GM12874 (cell line): ENCODE measurements at regions not wholly inside any gene's neighbourhood (a gene's known extent, or its start where the extent isn't known, plus 50 kb on each side); places are given as distances from the start of the nearest gene placed in this dataset.

ENCODE experiments used
- CTCF ChIP-seq: IDR thresholded peaks from 2 replicates; pipeline ENCODE4 v1.5.1; 2011; ENCODE audit warnings: low read depth, mild to moderate bottlenecking, control low read depth, low read length, moderate library complexity; ENCODE audit not compliant: insufficient read depth

GRCh38 chr10:44262551-44263251, 122.2 kb downstream of the CXCL12 start:
- no peak for TF ChIP-seq CTCF

GRCh38 chr10:44261710-44262455, 123.0 kb downstream of the CXCL12 start:
- no peak for TF ChIP-seq CTCF

- TF ChIP-seq CTCF = no peak
Observed at GRCh38 chr10:44261296-44261695, 123.6 kb downstream of the CXCL12 start.

DNA sequence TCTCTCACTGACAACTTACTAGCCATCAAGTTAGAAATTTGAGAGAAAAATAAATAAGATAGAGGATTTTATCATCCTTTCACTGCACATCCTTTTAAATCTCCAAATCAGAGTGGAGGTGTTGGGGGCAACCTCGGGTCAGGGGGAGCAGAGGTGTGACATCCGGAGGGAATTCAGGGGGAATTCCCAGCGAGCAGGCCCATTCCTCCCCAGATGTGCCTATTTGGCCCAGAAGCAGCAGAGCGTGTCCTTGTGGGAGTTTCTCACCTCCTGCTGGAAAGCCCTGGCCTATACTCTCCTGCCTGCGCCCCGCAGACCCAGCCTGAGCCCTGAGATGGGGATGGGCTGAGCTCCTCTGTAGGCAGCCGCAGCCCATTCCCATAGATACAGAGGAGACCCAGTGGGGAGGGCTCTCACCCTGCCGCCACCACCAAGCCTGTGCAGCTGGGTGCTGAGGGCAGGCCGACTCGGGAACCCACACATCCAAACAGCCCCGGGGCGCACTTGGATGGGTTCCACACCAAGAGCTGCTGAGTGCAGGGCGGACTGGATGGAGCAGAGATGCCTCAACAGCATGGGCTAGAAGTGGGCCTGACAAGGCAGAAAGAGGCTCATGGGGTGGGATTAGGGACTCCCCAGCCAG, 124.5 kb downstream of the CXCL12 start:
- no peak for TF ChIP-seq CTCF

DNA sequence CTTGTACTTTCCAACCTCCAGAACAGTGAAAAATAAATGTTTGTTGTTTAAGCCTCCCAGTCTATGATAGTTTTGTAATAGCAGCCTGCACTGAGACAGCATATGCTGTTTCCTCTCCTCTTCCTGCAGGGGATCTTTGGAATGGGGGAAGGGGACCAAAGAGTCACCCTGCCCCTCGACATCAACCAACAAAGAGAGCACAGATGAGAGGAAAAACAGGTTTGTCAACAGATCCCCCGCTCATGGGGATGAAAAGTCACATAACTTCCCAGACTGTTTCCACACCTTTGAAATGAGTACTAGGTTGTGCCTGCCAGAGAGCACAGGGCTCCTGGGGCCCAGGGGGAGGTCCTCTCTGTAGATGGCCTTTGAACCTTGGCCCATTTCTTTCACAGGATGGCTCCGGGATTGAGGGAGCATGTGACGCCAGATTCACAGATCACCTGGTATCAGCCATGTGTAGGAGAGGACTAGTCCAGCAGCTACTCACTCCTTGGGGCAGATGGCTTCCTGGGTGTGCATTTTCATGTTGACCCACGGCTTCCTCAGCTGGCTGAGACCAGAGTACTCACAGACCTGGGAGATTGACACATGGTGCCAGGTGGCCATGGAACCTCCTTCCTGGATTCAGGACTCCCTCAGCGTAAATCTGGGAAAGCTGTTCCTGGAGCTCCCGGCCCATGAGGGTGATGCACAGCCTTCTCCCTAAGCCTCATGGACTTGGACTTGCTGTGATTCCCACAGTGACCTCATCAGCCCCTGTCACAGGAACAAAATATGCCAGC, 125.6 kb downstream of the CXCL12 start:
- no peak for TF ChIP-seq CTCF

DNA sequence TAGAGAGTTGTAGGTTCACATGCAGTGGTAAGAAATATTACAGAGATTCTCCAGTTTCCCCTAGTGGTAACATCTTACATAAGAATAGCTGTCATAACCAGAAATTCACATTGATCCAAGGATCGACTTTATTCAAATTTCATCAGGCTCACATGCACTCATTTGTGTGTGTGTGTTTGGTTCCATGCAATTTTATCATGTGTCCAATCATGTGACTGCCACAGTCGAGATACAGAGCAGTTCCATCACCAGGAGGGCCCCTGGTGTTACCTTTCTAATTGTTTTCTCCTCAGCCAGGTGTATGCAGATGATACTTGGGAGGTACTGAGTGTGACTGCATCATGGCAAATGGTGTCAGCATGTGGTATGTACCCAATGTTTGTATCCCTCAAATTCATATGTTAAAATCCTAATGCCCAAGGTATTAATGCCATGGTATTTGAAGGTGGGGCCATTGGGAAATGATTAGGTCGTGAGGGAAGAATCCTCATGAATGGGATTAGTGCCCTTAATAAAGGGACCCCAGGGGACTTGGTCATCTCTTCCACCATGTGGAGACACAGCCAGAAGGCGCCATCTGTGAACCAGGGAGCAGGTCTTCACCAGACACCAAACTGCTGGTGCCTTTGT, 126.3 kb downstream of the CXCL12 start:
- no peak for TF ChIP-seq CTCF
